ENCODE measurements at regions not wholly inside any gene's neighbourhood (a gene's known extent, or its start where the extent isn't known, plus 50 kb on each side); places are given as distances from the start of the nearest gene placed in this dataset.

GRCh38 chr22:44364751-44365130, 52.0 kb upstream of the SHISAL1 start:
- TF ChIP-seq EZH2 (IDR thresholded peaks at IDR 0.05; ENCODE audit: borderline replicate concordance, low read depth, low read length, severe bottlenecking), result no peak
- no peak for TF ChIP-seq CTCF (IDR thresholded peaks at IDR 0.05; ENCODE audit: borderline replicate concordance, extremely low read depth, low read length, poor library complexity, severe bottlenecking)
